K562 (cell line): ENCODE measurements at regions not wholly inside any gene's neighbourhood (a gene's known extent, or its start where the extent isn't known, plus 50 kb on each side); places are given as distances from the start of the nearest gene placed in this dataset.
"Not testable (repeated sequence)": the region's sequence is repeated elsewhere in the genome, so short reads cannot be mapped to it uniquely, and the experiment has no call there.

Experiments used
- ATAC-seq: fragments of 200-7000 bp; cut with Tn5 transposase; 3 replicates; pipeline ENCODE4 v1.9.1; 2020; ENCODE audit warnings: moderate library complexity
- BruUV-seq: library from RNA; stranded (reverse); fragments of 400-500 nt; replicated peaks from 2 replicates; lab custom pipeline; 2021; lab: Mats Ljungman, UMichigan
- CTCF ChIA-PET: fragments of 300-600 bp; formaldehyde crosslinking; extraction: SDS; loops from one replicate; lab custom pipeline; 2021; ENCODE audit warnings: low intra/inter-chr PET ratio; lab: Yijun Ruan, JAX
- POLR2A ChIA-PET: fragments of 300-600, 350-650 bp; sonication (Branson Sonifier 250); formaldehyde crosslinking; extraction: SDS; loops from one replicate; lab custom pipeline; 2021; ENCODE audit warnings: antibody characterized with exemption, inconsistent platforms; lab: Yijun Ruan, JAX
- DNase-seq, 4 experiments: peaks; one replicate each; pipeline versions ENCODE4 v3.0.0 to v3.0.0-alpha.2; 2011 to 2018; ENCODE audit warnings: low spot score in 3 of 4, mixed read lengths in 3 of 4; ENCODE audit errors: extremely low read depth in 1 of 4
- FAIRE-seq: peaks from 2 replicates; lab custom pipeline; 2011; peaks lifted over from hg19 to GRCh38; lab: Jason Lieb, UNC
- H2AFZ ChIP-seq: 2 replicates; pipeline ENCODE4 v1.6.0; 2011; ENCODE audit warnings: low read depth, low read length, control low read depth, inconsistent platforms
- H3K27ac ChIP-seq: fragments of 200-600 bp; 3 replicates; pipeline ENCODE4 v1.8.0; 2011; ENCODE audit warnings: low read depth, mild to moderate bottlenecking, control low read depth, inconsistent platforms, low read length, moderate library complexity, mixed read lengths; ENCODE audit errors: extremely low read depth
- H3K27me3 ChIP-seq, 2 experiments: fragments of 300-600 bp in 1 of 2; 2 replicates in 1 of 2; 3 replicates in 1 of 2; pipeline versions ENCODE4 v1.6.0 to v1.8.0; 2011; ENCODE audit warnings: inconsistent platforms in 2 of 2, low read length in 2 of 2, mild to moderate bottlenecking in 1 of 2, mixed read lengths in 1 of 2, moderate library complexity in 1 of 2; ENCODE audit not compliant: control insufficient read depth in 2 of 2, insufficient read depth in 2 of 2
- H3K36me3 ChIP-seq: fragments of 300-600 bp; 3 replicates; pipeline ENCODE4 v1.8.0; 2011; ENCODE audit warnings: mild to moderate bottlenecking, low read length, inconsistent platforms; ENCODE audit not compliant: control insufficient read depth, insufficient read depth
- H3K4me1 ChIP-seq, 2 experiments: fragments of 200-600 bp in 1 of 2; replicated peaks in 1 of 2; 2 replicates in 1 of 2; 3 replicates in 1 of 2; pipeline versions ENCODE4 v1.5.1 to v1.8.0; 2011; ENCODE audit warnings: inconsistent platforms in 2 of 2, low read length in 2 of 2, mild to moderate bottlenecking in 1 of 2, mixed read lengths in 1 of 2, moderate library complexity in 1 of 2; ENCODE audit not compliant: control insufficient read depth in 2 of 2, insufficient read depth in 2 of 2
- H3K4me2 ChIP-seq: 2 replicates; pipeline ENCODE4 v1.6.1; 2011; ENCODE audit warnings: low read length, control low read depth, inconsistent platforms, mixed read lengths; ENCODE audit not compliant: insufficient read depth
- H3K4me3 ChIP-seq: fragments of 200-600 bp; sonication (generic), shearing (Covaris generic); 2 replicates; pipeline ENCODE4 v1.5.1; 2016; ENCODE audit warnings: control low read depth, inconsistent platforms
- H3K79me2 ChIP-seq: fragments of 200-600 bp; 3 replicates; pipeline ENCODE4 v1.8.0; 2011; ENCODE audit warnings: low read length, inconsistent platforms; ENCODE audit not compliant: control insufficient read depth, insufficient read depth
- H3K9ac ChIP-seq, 2 experiments: 2 replicates each; pipeline versions ENCODE4 v1.6.0 to v1.6.1; 2011; ENCODE audit warnings: low read depth in 2 of 2, low read length in 2 of 2, control low read depth in 1 of 2, inconsistent platforms in 1 of 2, mild to moderate bottlenecking in 1 of 2, mixed read lengths in 1 of 2; ENCODE audit not compliant: insufficient read depth in 1 of 2
- H3K9me1 ChIP-seq: one replicate; pipeline ENCODE4 v1.6.0; 2011; ENCODE audit warnings: inconsistent platforms, mild to moderate bottlenecking, low read length, moderate library complexity; ENCODE audit not compliant: control insufficient read depth, insufficient read depth
- H3K9me3 ChIP-seq: replicated peaks from 2 replicates; pipeline ENCODE4 v1.5.1; 2011; ENCODE audit warnings: low read depth, low read length, inconsistent platforms; ENCODE audit not compliant: control insufficient read depth, insufficient read depth
- H4K20me1 ChIP-seq: replicated peaks from 2 replicates; pipeline ENCODE4 v1.6.1; 2011; ENCODE audit warnings: low read length, inconsistent platforms, mixed read lengths; ENCODE audit not compliant: control insufficient read depth, insufficient read depth
- PHB2 ChIP-seq: fragments of 450-650 bp; IDR thresholded peaks from 2 replicates; pipeline ENCODE4 v1.6.1; 2017; ENCODE audit warnings: low read depth
- PRMT5 ChIP-seq: sonication (generic); formaldehyde crosslinking; IDR thresholded peaks from 2 replicates; pipeline ENCODE4 v1.5.0; 2020; ENCODE audit warnings: missing genetic modification reagents
- SPI1 ChIP-seq: IDR thresholded peaks from 2 replicates; pipeline ENCODE4 v1.6.1; 2011; ENCODE audit warnings: low read depth, low read length, control low read depth, borderline replicate concordance
- SRSF7 ChIP-seq: fragments of 200-400 bp; formaldehyde crosslinking; optimal IDR thresholded peaks from 2 replicates; pipeline ENCODE3; 2017; ENCODE audit warnings: mild to moderate bottlenecking, low read depth, low read length
- THRB ChIP-seq: fragments of 450-650 bp; formaldehyde crosslinking; conservative IDR thresholded peaks from 2 replicates; pipeline ENCODE4 v1.4.0; 2022; ENCODE audit warnings: mild to moderate bottlenecking, missing genetic modification characterization
- WGBS: fragments of 100-300 bp; shearing (Covaris generic); methylation state at CpG from one replicate; pipeline ENCODE4 v1.1.6; 2016; ENCODE audit warnings: low coverage, mixed read lengths; ENCODE audit not compliant: insufficient coverage; ENCODE audit errors: missing lambda C conversion rate; 5-methylcytosine and 5-hydroxymethylcytosine counted together
- in situ Hi-C: fragments of 300-500 bp; cut with MboI; formaldehyde crosslinking; loops from 4 replicates; pipeline ENCODE4 v1.15.0; 2018; ENCODE audit warnings: inconsistent platforms, mixed read lengths
- intact Hi-C: fragments of 100-400 bp; cut with micrococcal nuclease; formaldehyde crosslinking; loops from 2 replicates; pipeline ENCODE4 v1.14.2; 2022
- TF ChIP-seq, protein P1 (sequence below), 3 experiments: fragments of 200-800 bp in 1 of 3; fragments of 250-450 bp in 1 of 3; fragments of 450-650 bp in 1 of 3; sonication (Bioruptor Pico) in 1 of 3; sonication (Bioruptor generic) in 1 of 3; formaldehyde crosslinking in 1 of 3; IDR thresholded peaks; 2 replicates each; pipeline versions ENCODE4 v1.6.1 to v1.8.0; 2016 to 2022; ENCODE audit warnings: mild to moderate bottlenecking in 2 of 3, missing genetic modification characterization in 2 of 3, missing compliant biosample characterization in 1 of 3, moderate library complexity in 1 of 3
- TF ChIP-seq, protein P2 (sequence below): sonication (generic); formaldehyde crosslinking; IDR thresholded peaks from 2 replicates; pipeline ENCODE4 v1.5.0; 2020; ENCODE audit warnings: missing genetic modification reagents
- TF ChIP-seq, protein P3 (sequence below): conservative IDR thresholded peaks from 2 replicates; pipeline ENCODE4 v1.6.1; 2011; ENCODE audit warnings: low read depth, mild to moderate bottlenecking, low read length; ENCODE audit not compliant: control insufficient read depth

DNA sequence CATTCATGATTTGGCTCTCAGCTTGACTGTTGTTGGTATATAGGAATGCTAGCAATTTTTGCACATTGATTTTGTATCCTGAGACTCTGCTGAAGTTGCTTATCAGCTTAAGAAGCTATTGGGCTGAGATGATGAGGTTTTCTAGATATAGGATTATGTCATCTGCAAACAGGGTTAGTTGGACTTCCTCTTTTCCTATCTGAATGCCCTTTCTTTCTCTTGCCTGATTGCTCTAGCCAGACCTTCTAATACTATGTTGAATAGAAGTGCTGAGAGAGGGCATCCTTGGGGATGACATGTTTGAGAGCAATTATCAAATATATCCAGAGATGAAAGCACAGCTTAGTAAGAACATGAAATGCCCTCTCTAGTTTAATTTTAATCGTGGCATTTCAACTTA, 642.4 kb downstream of the NXPH1 start:
- BruUV-seq, H2AFZ ChIP-seq, intact Hi-C loops, in situ Hi-C loops, H3K27ac ChIP-seq, H4K20me1 ChIP-seq, DNase-seq, H3K4me1 ChIP-seq, FAIRE-seq, H3K9ac ChIP-seq, H3K9me1 ChIP-seq, H3K36me3 ChIP-seq, CTCF ChIA-PET, H3K27me3 ChIP-seq, ATAC-seq, H3K4me3 ChIP-seq, H3K9me3 ChIP-seq, H3K4me2 ChIP-seq, POLR2A ChIA-PET, H3K79me2 ChIP-seq: not testable (repeated sequence)
- TF ChIP-seq SPI1, result peak; percentile 17; the same call in 1 of the 2 replicates
- WGBS, result 5% methylated on average over 1 of the region's 1 CpG

DNA sequence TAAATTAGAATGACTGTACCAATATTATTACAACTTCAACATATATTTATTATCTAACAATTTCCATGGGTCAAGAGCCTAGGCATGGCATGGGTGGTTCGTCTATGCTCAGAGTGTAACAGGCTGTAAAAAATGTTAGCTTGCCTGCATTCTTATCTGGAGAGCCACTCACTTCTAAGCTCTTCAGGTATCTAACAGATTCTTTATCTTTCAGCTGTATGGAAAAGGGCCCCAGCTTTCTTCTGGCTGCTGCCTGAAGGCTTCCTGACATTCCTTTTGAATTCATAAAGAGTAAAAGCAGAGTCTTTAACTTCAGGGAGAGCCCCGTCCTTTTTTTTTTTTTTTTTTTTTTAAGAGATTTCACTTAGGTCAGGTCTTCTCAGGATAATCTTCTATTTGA, 648.8 kb downstream of the NXPH1 start:
- POLR2A ChIA-PET, result no interaction called here
- TF ChIP-seq PHB2, result no peak
- TF ChIP-seq, protein P1, sequence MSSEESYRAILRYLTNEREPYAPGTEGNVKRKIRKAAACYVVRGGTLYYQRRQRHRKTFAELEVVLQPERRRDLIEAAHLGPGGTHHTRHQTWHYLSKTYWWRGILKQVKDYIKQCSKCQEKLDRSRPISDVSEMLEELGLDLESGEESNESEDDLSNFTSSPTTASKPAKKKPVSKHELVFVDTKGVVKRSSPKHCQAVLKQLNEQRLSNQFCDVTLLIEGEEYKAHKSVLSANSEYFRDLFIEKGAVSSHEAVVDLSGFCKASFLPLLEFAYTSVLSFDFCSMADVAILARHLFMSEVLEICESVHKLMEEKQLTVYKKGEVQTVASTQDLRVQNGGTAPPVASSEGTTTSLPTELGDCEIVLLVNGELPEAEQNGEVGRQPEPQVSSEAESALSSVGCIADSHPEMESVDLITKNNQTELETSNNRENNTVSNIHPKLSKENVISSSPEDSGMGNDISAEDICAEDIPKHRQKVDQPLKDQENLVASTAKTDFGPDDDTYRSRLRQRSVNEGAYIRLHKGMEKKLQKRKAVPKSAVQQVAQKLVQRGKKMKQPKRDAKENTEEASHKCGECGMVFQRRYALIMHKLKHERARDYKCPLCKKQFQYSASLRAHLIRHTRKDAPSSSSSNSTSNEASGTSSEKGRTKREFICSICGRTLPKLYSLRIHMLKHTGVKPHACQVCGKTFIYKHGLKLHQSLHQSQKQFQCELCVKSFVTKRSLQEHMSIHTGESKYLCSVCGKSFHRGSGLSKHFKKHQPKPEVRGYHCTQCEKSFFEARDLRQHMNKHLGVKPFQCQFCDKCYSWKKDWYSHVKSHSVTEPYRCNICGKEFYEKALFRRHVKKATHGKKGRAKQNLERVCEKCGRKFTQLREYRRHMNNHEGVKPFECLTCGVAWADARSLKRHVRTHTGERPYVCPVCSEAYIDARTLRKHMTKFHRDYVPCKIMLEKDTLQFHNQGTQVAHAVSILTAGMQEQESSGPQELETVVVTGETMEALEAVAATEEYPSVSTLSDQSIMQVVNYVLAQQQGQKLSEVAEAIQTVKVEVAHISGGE (CRISPR knock-in tag; IDR thresholded peaks at IDR 0.05), result no peak
- TF ChIP-seq, protein P2, sequence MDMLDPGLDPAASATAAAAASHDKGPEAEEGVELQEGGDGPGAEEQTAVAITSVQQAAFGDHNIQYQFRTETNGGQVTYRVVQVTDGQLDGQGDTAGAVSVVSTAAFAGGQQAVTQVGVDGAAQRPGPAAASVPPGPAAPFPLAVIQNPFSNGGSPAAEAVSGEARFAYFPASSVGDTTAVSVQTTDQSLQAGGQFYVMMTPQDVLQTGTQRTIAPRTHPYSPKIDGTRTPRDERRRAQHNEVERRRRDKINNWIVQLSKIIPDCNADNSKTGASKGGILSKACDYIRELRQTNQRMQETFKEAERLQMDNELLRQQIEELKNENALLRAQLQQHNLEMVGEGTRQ (CRISPR knock-in tag), result no peak
- TF ChIP-seq, protein P3, sequence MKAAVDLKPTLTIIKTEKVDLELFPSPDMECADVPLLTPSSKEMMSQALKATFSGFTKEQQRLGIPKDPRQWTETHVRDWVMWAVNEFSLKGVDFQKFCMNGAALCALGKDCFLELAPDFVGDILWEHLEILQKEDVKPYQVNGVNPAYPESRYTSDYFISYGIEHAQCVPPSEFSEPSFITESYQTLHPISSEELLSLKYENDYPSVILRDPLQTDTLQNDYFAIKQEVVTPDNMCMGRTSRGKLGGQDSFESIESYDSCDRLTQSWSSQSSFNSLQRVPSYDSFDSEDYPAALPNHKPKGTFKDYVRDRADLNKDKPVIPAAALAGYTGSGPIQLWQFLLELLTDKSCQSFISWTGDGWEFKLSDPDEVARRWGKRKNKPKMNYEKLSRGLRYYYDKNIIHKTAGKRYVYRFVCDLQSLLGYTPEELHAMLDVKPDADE, result no peak
- TF ChIP-seq PRMT5 (CRISPR knock-in tag), result no peak
- TF ChIP-seq SRSF7, result no peak
- no peak for TF ChIP-seq THRB (CRISPR knock-in tag)

More for the DNA sequence above, 648.8 kb downstream of the NXPH1 start:
- no peak overlapping the region for H2AFZ ChIP-seq
- no peaks in the 10 kb centered on the region for H3K27me3 ChIP-seq
- intact Hi-C loops (no loop called here), in situ Hi-C loops (no loop called here)
- H4K20me1 ChIP-seq, result no peaks in the 10 kb centered on the region
- no peak for DNase-seq
- no peak for FAIRE-seq
- 0% methylated on average over 1 of the region's 2 CpGs for WGBS
- no TSS peak for BruUV-seq
- no peak overlapping the region for H3K9ac ChIP-seq
- no peak overlapping the region for H3K4me2 ChIP-seq
- no peaks in the 10 kb centered on the region for H3K79me2 ChIP-seq
- no peak overlapping the region for H3K27ac ChIP-seq
- H3K9me1 ChIP-seq, result no peaks in the 10 kb centered on the region
- no peaks in the 10 kb centered on the region for H3K4me1 ChIP-seq
- H3K36me3 ChIP-seq, result no peaks in the 10 kb centered on the region
- no peak for ATAC-seq
- CTCF ChIA-PET, result no interaction called here
- H3K9me3 ChIP-seq, result no peaks in the 10 kb centered on the region; the same call in 1 of the 2 replicates
- H3K4me3 ChIP-seq, result no peak overlapping the region
